ENCODE measurements at regions not wholly inside any gene's neighbourhood (a gene's known extent, or its start where the extent isn't known, plus 50 kb on each side); places are given as distances from the start of the nearest gene placed in this dataset.
A peak's percentile ranks its signal among the peaks of the same experiment; 100 is the strongest.

DNA sequence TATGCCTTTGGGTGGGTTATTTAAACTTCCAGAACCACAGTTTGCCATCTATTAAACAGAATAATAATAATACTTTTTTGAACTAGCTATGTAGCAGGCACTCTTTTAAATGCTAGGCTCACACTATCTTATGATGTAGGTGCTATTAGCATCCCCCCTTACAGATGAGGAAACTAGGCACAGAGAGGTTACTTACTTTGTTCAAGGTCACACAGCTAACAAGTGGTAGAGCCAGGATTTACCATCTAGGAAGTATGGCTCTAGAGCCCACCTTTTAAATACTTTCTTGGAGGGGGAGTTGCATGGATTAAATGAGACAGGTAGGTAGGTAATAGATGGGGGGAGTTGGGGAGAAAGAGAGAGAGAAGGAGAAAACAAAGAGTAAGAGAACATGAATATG lies 95.3 kb upstream of the NR3C1 start:
- Histone ChIP-seq H4K20me1 (ENCODE audit: insufficient read depth, low read length) (no peaks in the 10 kb centered on the region), H3K4me1 (ENCODE audit: insufficient read depth, low read length) (peaks cover 42% of the 10 kb centered on the region), H3K79me2 (ENCODE audit: insufficient read depth, low read length) (no peaks in the 10 kb centered on the region), H3K9me3 (ENCODE audit: low read length) (no peaks in the 10 kb centered on the region), H3K4me2 (ENCODE audit: low read depth, low read length) (no peak overlapping the region), H3K4me3 (replicated peaks in 1 of 3; ENCODE audit: insufficient read depth in 1 of 3, low read depth in 2 of 3, low read length in 3 of 3) (no peak overlapping the region), H3K36me3 (replicated peaks in 1 of 2; ENCODE audit: control insufficient read depth in 1 of 2, insufficient read depth in 2 of 2, low read length in 2 of 2) (no peaks in the 10 kb centered on the region), H2AFZ (ENCODE audit: low read length) (no peak overlapping the region), H3K27ac (ENCODE audit: extremely low read length, insufficient read depth, low read length) (no peak overlapping the region), H3K27me3 (ENCODE audit: control insufficient read depth in 1 of 2, insufficient read depth in 2 of 2, low read length in 2 of 2) (no peaks in the 10 kb centered on the region), H3K9ac (ENCODE audit: insufficient read depth, low read depth, low read length) (no peak overlapping the region)
- POLR2A ChIA-PET: no interaction called here
- CTCF ChIA-PET (ENCODE audit: low intra/inter-chr PET ratio, low total read pairs): no interaction called here
- TF ChIP-seq, protein P1, sequence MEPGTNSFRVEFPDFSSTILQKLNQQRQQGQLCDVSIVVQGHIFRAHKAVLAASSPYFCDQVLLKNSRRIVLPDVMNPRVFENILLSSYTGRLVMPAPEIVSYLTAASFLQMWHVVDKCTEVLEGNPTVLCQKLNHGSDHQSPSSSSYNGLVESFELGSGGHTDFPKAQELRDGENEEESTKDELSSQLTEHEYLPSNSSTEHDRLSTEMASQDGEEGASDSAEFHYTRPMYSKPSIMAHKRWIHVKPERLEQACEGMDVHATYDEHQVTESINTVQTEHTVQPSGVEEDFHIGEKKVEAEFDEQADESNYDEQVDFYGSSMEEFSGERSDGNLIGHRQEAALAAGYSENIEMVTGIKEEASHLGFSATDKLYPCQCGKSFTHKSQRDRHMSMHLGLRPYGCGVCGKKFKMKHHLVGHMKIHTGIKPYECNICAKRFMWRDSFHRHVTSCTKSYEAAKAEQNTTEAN (CRISPR knock-in tag; conservative IDR thresholded peaks at IDR 0.05): no peak
- TF ChIP-seq ZNF768 (CRISPR knock-in tag; IDR thresholded peaks at IDR 0.05): peak; percentile 57; the same call in 1 of the 2 replicates
- BruUV-seq (replicated peaks): no TSS peak
- DNase-seq (ENCODE audit: low spot score) (no peak), FAIRE-seq (no peak), ATAC-seq (no peak)
- in situ Hi-C loops (cut with HindIII; ENCODE audit: extremely low pct_ligation_motif_present, low pct_unique_long_range_greater_than_20kb): no loop called here
- intact Hi-C loops (cut with micrococcal nuclease; ENCODE audit: unreplicated experiment): no loop called here

DNA sequence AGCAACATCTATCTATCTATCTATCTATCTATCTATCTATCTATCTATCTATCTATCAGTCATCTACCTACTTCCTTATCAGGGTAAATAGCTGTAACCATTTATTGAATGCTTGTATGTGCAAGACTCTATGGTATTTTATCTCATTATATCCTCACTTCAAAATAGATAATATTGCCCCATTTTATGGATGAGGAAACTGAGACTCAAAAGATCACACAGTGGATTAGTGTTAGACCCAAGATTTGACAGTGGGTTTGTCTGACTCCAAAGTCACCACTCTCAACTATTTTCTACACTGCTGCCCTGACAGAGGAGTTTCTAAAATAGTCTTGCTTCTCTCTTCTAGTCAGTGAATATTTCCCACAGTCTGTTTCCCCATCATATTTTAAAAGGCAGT lies 94.3 kb upstream of the NR3C1 start:
- H3K4me1 ChIP-seq (ENCODE audit: insufficient read depth, low read length): peaks cover 44% of the 10 kb centered on the region
- CTCF ChIA-PET (ENCODE audit: low intra/inter-chr PET ratio, low total read pairs): no interaction called here
- H2AFZ ChIP-seq (ENCODE audit: low read length): no peak overlapping the region
- H3K27ac ChIP-seq (ENCODE audit: extremely low read length, insufficient read depth, low read length): no peak overlapping the region
- ATAC-seq (no peak), FAIRE-seq (no peak), DNase-seq (ENCODE audit: low spot score) (no peak)
- intact Hi-C loops (cut with micrococcal nuclease; ENCODE audit: unreplicated experiment) (no loop called here), in situ Hi-C loops (cut with HindIII; ENCODE audit: extremely low pct_ligation_motif_present, low pct_unique_long_range_greater_than_20kb) (no loop called here)
- H4K20me1 ChIP-seq (ENCODE audit: insufficient read depth, low read length): no peaks in the 10 kb centered on the region
- no peaks in the 10 kb centered on the region for H3K9me3 ChIP-seq (ENCODE audit: low read length)
- no peak overlapping the region for H3K4me2 ChIP-seq (ENCODE audit: low read depth, low read length)
- H3K27me3 ChIP-seq (ENCODE audit: control insufficient read depth in 1 of 2, insufficient read depth in 2 of 2, low read length in 2 of 2): no peaks in the 10 kb centered on the region
- no peak overlapping the region for H3K9ac ChIP-seq (ENCODE audit: insufficient read depth, low read depth, low read length)
- H3K79me2 ChIP-seq (ENCODE audit: insufficient read depth, low read length): no peaks in the 10 kb centered on the region
- POLR2A ChIA-PET: no interaction called here
- TF ChIP-seq ZNF629 (CRISPR knock-in tag; conservative IDR thresholded peaks at IDR 0.05) (peak; percentile 77), MAFK (conservative IDR thresholded peaks at IDR 0.05 in 1 of 2, IDR thresholded peaks at IDR 0.05 in 1 of 2; ENCODE audit: low read length in 2 of 2) (no peak)
- TF ChIP-seq, protein P2, sequence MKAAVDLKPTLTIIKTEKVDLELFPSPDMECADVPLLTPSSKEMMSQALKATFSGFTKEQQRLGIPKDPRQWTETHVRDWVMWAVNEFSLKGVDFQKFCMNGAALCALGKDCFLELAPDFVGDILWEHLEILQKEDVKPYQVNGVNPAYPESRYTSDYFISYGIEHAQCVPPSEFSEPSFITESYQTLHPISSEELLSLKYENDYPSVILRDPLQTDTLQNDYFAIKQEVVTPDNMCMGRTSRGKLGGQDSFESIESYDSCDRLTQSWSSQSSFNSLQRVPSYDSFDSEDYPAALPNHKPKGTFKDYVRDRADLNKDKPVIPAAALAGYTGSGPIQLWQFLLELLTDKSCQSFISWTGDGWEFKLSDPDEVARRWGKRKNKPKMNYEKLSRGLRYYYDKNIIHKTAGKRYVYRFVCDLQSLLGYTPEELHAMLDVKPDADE (CRISPR knock-in tag; IDR thresholded peaks at IDR 0.05): no peak
- no peak overlapping the region for H3K4me3 ChIP-seq (replicated peaks in 1 of 3; ENCODE audit: insufficient read depth in 1 of 3, low read depth in 2 of 3, low read length in 3 of 3)
- no TSS peak for BruUV-seq (replicated peaks)
- H3K36me3 ChIP-seq (replicated peaks in 1 of 2; ENCODE audit: control insufficient read depth in 1 of 2, insufficient read depth in 2 of 2, low read length in 2 of 2): no peaks in the 10 kb centered on the region

Measured in HepG2 (cell line).